Neural progenitor cell (in vitro differentiated cells): ENCODE measurements at regions not wholly inside any gene's neighbourhood (a gene's known extent, or its start where the extent isn't known, plus 50 kb on each side); places are given as distances from the start of the nearest gene placed in this dataset.
"Not testable (repeated sequence)": the region's sequence is repeated elsewhere in the genome, so short reads cannot be mapped to it uniquely, and the experiment has no call there.

Experiments used
- DNase-seq: peaks from one replicate; pipeline ENCODE4 v3.0.0-alpha.2; 2016; ENCODE audit warnings: low spot score
- H2AFZ ChIP-seq: fragments of 200-600 bp; sonication (generic); replicated peaks from 2 replicates; pipeline ENCODE4 v1.6.1; 2016; ENCODE audit warnings: antibody characterized with exemption
- H3F3A ChIP-seq: fragments of 200-600 bp; sonication (generic); 2 replicates; pipeline ENCODE4 v1.6.1; 2016; ENCODE audit warnings: antibody characterized with exemption, low read depth
- H3K27ac ChIP-seq: fragments of 200-600 bp; sonication (generic); 2 replicates; pipeline ENCODE4 v1.5.1; 2016; ENCODE audit warnings: mild to moderate bottlenecking
- H3K27me3 ChIP-seq: fragments of 200-600 bp; sonication (generic); 2 replicates; pipeline ENCODE4 v1.6.1; 2016; ENCODE audit warnings: mild to moderate bottlenecking, moderate library complexity
- H3K36me3 ChIP-seq: fragments of 200-600 bp; sonication (generic); 2 replicates; pipeline ENCODE4 v1.5.1; 2016
- H3K4me1 ChIP-seq: fragments of 200-600 bp; sonication (generic); 2 replicates; pipeline ENCODE4 v1.6.1; 2016; ENCODE audit warnings: mixed run types
- H3K4me2 ChIP-seq: fragments of 200-600 bp; sonication (generic); 2 replicates; pipeline ENCODE4 v1.6.1; 2016
- H3K4me3 ChIP-seq: fragments of 200-600 bp; sonication (generic); 2 replicates; pipeline ENCODE4 v1.5.1; 2016
- H3K79me2 ChIP-seq: fragments of 200-600 bp; sonication (generic); 2 replicates; pipeline ENCODE4 v1.6.1; 2016; ENCODE audit warnings: low read depth
- H3K9ac ChIP-seq: fragments of 200-600 bp; sonication (generic); 2 replicates; pipeline ENCODE4 v1.6.1; 2016
- H3K9me3 ChIP-seq: fragments of 200-600 bp; sonication (generic); 2 replicates; pipeline ENCODE4 v1.5.1; 2016; ENCODE audit warnings: low read depth
- H4K20me1 ChIP-seq: fragments of 200-600 bp; sonication (generic); 2 replicates; pipeline ENCODE4 v1.6.1; 2016; ENCODE audit warnings: low read depth
- H3K27ac Mint-ChIP-seq: 3 replicates; pipeline ENCODE4 v1.8.0; 2021; ENCODE audit warnings: mixed read lengths
- H3K27me3 Mint-ChIP-seq: 2 replicates; pipeline ENCODE4 v1.8.0; 2022; ENCODE audit warnings: low read depth, mild to moderate bottlenecking, inconsistent platforms, moderate library complexity, mixed read lengths; ENCODE audit not compliant: insufficient read depth
- H3K36me3 Mint-ChIP-seq: 3 replicates; pipeline ENCODE4 v1.8.0; 2021; ENCODE audit warnings: mixed read lengths
- H3K4me1 Mint-ChIP-seq: 3 replicates; pipeline ENCODE4 v1.8.0; 2021; ENCODE audit warnings: mixed read lengths
- H3K4me3 Mint-ChIP-seq: 3 replicates; pipeline ENCODE4 v1.8.0; 2021; ENCODE audit warnings: mild to moderate bottlenecking, moderate library complexity, mixed read lengths
- H3K9me3 Mint-ChIP-seq: 3 replicates; pipeline ENCODE4 v1.8.0; 2020; ENCODE audit warnings: mixed read lengths
- EZH2 ChIP-seq: fragments of 200-600 bp; sonication (generic); IDR thresholded peaks from 2 replicates; pipeline ENCODE4 v1.6.1; 2017; ENCODE audit warnings: antibody characterized with exemption, mild to moderate bottlenecking, moderate library complexity
- EZH2phosphoT487 ChIP-seq: fragments of 200-600 bp; sonication (generic); IDR thresholded peaks from 2 replicates; pipeline ENCODE4 v1.6.1; 2017; ENCODE audit warnings: antibody characterized with exemption
- TF ChIP-seq, protein P1 (sequence below): fragments of 200-600 bp; sonication (generic); IDR thresholded peaks from 2 replicates; pipeline ENCODE4 v1.5.1; 2017; ENCODE audit warnings: antibody characterized with exemption, mild to moderate bottlenecking

DNA sequence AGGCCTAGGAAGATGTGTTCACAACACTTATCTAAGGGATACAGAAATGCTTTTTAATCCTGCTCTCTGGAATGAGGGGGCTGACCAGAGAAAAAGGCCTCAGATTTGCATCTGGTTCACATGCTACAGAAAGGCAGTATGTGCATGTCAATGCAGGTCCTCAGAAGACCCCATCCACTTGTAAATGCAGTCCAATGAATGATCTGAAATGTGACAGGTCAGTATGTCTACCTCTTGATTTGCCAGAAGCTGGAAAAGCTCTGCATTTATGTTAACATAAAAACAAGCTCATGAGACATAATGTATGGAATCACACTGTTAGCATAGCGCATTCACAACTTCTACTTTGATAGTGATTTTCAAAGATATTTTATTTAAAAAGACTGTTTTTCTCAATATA is 367.4 kb upstream of the CHORDC1 start:
- Histone ChIP-seq H3K9me3 (no peaks in the 10 kb centered on the region), H3K9ac (no peak overlapping the region), H3K27me3 (no peaks in the 10 kb centered on the region), H3K4me1 (no peaks in the 10 kb centered on the region), H3K4me3 (no peak overlapping the region), H4K20me1 (no peaks in the 10 kb centered on the region), H2AFZ (no peak overlapping the region), H3F3A (no peaks in the 10 kb centered on the region), H3K36me3 (no peaks in the 10 kb centered on the region), H3K27ac (no peak overlapping the region), H3K79me2 (no peaks in the 10 kb centered on the region), H3K4me2 (no peak overlapping the region)
- no peak overlapping the region for H3K4me3 Mint-ChIP-seq
- H3K4me1 Mint-ChIP-seq = no peaks in the 10 kb centered on the region
- TF ChIP-seq EZH2phosphoT487 (no peak), EZH2 (no peak)
- TF ChIP-seq, protein P1, sequence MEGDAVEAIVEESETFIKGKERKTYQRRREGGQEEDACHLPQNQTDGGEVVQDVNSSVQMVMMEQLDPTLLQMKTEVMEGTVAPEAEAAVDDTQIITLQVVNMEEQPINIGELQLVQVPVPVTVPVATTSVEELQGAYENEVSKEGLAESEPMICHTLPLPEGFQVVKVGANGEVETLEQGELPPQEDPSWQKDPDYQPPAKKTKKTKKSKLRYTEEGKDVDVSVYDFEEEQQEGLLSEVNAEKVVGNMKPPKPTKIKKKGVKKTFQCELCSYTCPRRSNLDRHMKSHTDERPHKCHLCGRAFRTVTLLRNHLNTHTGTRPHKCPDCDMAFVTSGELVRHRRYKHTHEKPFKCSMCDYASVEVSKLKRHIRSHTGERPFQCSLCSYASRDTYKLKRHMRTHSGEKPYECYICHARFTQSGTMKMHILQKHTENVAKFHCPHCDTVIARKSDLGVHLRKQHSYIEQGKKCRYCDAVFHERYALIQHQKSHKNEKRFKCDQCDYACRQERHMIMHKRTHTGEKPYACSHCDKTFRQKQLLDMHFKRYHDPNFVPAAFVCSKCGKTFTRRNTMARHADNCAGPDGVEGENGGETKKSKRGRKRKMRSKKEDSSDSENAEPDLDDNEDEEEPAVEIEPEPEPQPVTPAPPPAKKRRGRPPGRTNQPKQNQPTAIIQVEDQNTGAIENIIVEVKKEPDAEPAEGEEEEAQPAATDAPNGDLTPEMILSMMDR = no peak
- H3K9me3 Mint-ChIP-seq = no peaks in the 10 kb centered on the region
- H3K36me3 Mint-ChIP-seq = no peaks in the 10 kb centered on the region
- DNase-seq = no peak
- no peaks in the 10 kb centered on the region for H3K27me3 Mint-ChIP-seq
- no peak overlapping the region for H3K27ac Mint-ChIP-seq

- Histone ChIP-seq H3K4me2 (no peak overlapping the region), H2AFZ (no peak overlapping the region), H4K20me1 (no peaks in the 10 kb centered on the region), H3K27me3 (no peaks in the 10 kb centered on the region), H3F3A (no peaks in the 10 kb centered on the region), H3K27ac (no peak overlapping the region), H3K4me1 (no peaks in the 10 kb centered on the region), H3K9me3 (no peaks in the 10 kb centered on the region), H3K79me2 (no peaks in the 10 kb centered on the region), H3K9ac (no peak overlapping the region), H3K4me3 (no peak overlapping the region), H3K36me3 (no peaks in the 10 kb centered on the region)
- DNase-seq = no peak
- H3K4me1 Mint-ChIP-seq = no peaks in the 10 kb centered on the region
- H3K9me3 Mint-ChIP-seq = no peaks in the 10 kb centered on the region
- no peak overlapping the region for H3K4me3 Mint-ChIP-seq
- TF ChIP-seq, protein P1 = no peak
- TF ChIP-seq EZH2phosphoT487 (no peak), EZH2 (no peak)
- H3K27ac Mint-ChIP-seq = no peak overlapping the region
- H3K27me3 Mint-ChIP-seq = no peaks in the 10 kb centered on the region
- no peaks in the 10 kb centered on the region for H3K36me3 Mint-ChIP-seq
Measured at GRCh38 chr11:90589735-90590134, 366.9 kb upstream of the CHORDC1 start.

DNA sequence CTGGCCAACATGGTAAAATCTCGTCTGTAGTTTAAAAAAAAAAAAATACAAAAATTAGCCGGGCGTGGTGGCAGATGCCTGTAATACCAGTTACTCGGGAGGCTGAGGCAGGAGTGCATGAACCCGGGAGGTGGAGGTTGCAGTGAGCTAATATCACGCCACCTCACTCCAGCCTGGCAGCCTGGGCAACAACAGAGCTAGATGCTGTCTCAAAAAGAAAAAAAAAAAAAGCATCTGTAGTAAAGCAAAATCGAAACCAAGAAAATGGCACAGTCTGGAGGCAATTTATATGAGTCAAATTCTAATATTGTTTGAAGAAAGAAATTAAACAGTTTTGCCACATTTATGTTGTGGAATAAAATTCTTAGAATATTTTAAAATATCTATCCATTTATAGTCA is 365.0 kb upstream of the CHORDC1 start:
- Mint-ChIP-seq H3K9me3 (peaks cover 2% of the 10 kb centered on the region), H3K27ac (no peak overlapping the region), H3K27me3 (no peaks in the 10 kb centered on the region), H3K36me3 (no peaks in the 10 kb centered on the region), H3K4me3 (no peak overlapping the region), H3K4me1 (no peaks in the 10 kb centered on the region)
- Histone ChIP-seq H3K27me3 (no peaks in the 10 kb centered on the region), H3K9ac (no peak overlapping the region), H3K27ac (no peak overlapping the region), H3K79me2 (no peaks in the 10 kb centered on the region), H2AFZ (no peak overlapping the region), H3K36me3 (no peaks in the 10 kb centered on the region), H4K20me1 (no peaks in the 10 kb centered on the region), H3K9me3 (no peaks in the 10 kb centered on the region), H3K4me2 (no peak overlapping the region), H3K4me3 (no peak overlapping the region), H3K4me1 (no peaks in the 10 kb centered on the region), H3F3A (no peaks in the 10 kb centered on the region)
- TF ChIP-seq, protein P1 = no peak
- TF ChIP-seq EZH2phosphoT487 (no peak), EZH2 (no peak)
- no peak for DNase-seq

DNA sequence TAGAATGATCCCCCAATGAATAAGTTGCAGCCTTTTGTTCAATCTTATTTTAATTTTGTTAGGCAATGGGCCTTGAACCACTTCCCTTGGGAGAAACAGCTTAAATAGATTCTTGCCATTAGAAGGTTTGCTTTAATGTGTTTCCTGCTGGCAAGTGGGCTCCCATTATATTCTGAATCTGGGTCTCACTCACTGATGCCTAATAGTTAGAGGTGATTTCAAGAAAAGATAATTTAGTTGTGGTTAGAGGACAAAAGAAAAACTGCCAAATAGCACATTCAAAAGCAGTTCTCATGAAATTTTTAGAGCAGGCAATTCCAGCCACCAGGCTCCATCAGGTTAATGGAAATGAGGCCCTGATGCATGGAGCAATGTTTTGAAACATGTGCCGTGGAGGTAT is 362.6 kb upstream of the CHORDC1 start:
- no peak for TF ChIP-seq EZH2
- no peak for TF ChIP-seq EZH2phosphoT487
- TF ChIP-seq, protein P1 = no peak

DNA sequence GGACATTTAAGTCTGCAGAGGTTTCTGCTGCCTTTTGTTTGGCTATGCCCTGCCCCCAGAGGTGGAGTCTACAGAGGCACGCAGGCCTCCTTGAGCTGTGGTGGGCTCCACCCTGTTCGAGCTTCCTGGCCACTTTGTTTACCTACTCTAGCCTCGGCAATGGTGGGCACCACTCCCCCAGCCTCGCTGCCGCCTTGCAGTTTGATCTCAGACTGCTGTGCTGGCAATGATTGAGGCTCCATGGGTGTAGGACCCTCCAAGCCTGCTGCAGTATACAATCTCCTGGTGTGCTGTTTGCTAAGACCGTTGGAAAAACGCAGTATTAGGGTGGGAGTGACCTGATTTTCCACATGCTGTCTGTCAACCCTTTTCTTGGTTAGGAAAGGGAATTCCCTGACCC is 360.1 kb upstream of the CHORDC1 start:
- H3F3A ChIP-seq, H4K20me1 ChIP-seq, H3K9me3 Mint-ChIP-seq, H3K9ac ChIP-seq, H3K4me3 Mint-ChIP-seq, H3K27ac ChIP-seq, H3K4me1 Mint-ChIP-seq, H3K4me2 ChIP-seq, H3K36me3 Mint-ChIP-seq, DNase-seq, H3K9me3 ChIP-seq, H3K4me1 ChIP-seq, H2AFZ ChIP-seq, H3K27ac Mint-ChIP-seq, H3K27me3 Mint-ChIP-seq, H3K79me2 ChIP-seq, H3K36me3 ChIP-seq, H3K4me3 ChIP-seq, H3K27me3 ChIP-seq: not testable (repeated sequence)

More for the DNA sequence above, 362.6 kb upstream of the CHORDC1 start:
- H3K27ac ChIP-seq = no peak overlapping the region
- H3K36me3 ChIP-seq = no peaks in the 10 kb centered on the region
- H2AFZ ChIP-seq = no peak overlapping the region
- no peaks in the 10 kb centered on the region for H3K27me3 ChIP-seq
- Mint-ChIP-seq H3K36me3 (no peaks in the 10 kb centered on the region), H3K4me1 (no peaks in the 10 kb centered on the region), H3K27me3 (no peaks in the 10 kb centered on the region), H3K4me3 (no peak overlapping the region), H3K27ac (no peak overlapping the region), H3K9me3 (peaks cover 2% of the 10 kb centered on the region)
- H3K4me3 ChIP-seq = no peak overlapping the region
- H4K20me1 ChIP-seq = no peaks in the 10 kb centered on the region
- no peaks in the 10 kb centered on the region for H3K79me2 ChIP-seq
- H3K4me2 ChIP-seq = no peak overlapping the region
- no peak for DNase-seq
- H3K4me1 ChIP-seq = no peaks in the 10 kb centered on the region
- no peak overlapping the region for H3K9ac ChIP-seq
- no peaks in the 10 kb centered on the region for H3F3A ChIP-seq
- no peaks in the 10 kb centered on the region for H3K9me3 ChIP-seq
